ENCODE measurements at regions not wholly inside any gene's neighbourhood (a gene's known extent, or its start where the extent isn't known, plus 50 kb on each side); places are given as distances from the start of the nearest gene placed in this dataset.

DNA sequence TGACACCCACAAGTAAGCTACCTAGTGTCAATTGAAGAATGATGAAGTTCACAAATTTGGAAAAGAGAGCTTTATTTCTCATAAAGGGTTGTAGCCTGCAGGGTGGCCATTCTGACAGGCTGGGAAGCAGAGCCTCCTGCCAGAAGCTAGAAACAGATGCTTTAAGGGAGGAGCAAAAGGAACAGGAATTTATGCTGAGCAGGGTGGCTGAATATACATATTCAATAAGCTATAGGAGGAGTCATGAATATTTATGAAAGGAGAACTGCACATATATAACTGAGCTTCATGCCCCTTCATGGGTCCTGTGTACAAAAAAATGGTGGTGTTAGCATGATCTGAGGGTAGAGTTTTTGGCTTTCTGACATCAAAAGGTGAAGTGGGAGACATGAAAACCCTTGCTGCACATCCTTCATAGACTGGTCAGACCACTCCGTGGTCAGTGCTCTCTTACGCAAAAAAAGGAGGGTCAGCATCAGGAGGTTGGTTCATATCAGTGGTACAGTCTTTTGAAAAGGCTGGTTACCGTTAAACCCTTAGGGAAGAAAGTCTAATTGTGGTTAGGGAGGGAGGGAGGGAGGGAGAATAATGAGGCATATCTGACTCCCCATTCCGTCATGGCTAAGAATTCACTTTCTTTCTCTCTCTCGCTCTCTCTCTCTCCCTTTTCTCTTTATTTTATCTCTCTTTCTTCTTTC lies 121.4 kb downstream of the LUZP4 start:
- TF ChIP-seq, protein P1, sequence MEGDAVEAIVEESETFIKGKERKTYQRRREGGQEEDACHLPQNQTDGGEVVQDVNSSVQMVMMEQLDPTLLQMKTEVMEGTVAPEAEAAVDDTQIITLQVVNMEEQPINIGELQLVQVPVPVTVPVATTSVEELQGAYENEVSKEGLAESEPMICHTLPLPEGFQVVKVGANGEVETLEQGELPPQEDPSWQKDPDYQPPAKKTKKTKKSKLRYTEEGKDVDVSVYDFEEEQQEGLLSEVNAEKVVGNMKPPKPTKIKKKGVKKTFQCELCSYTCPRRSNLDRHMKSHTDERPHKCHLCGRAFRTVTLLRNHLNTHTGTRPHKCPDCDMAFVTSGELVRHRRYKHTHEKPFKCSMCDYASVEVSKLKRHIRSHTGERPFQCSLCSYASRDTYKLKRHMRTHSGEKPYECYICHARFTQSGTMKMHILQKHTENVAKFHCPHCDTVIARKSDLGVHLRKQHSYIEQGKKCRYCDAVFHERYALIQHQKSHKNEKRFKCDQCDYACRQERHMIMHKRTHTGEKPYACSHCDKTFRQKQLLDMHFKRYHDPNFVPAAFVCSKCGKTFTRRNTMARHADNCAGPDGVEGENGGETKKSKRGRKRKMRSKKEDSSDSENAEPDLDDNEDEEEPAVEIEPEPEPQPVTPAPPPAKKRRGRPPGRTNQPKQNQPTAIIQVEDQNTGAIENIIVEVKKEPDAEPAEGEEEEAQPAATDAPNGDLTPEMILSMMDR (IDR thresholded peaks at IDR 0.05): no peak
- no peak for TF ChIP-seq POLR2A (IDR thresholded peaks at IDR 0.05)
- TF ChIP-seq POLR2AphosphoS5 (IDR thresholded peaks at IDR 0.05): no peak
- Histone ChIP-seq H3K9me3 (no peaks in the 10 kb centered on the region), H3K27ac (no peak overlapping the region), H3K4me1 (no peaks in the 10 kb centered on the region), H3K27me3 (peaks cover 0 to 53% of the 10 kb centered on the region in 2 donors), H3K36me3 (no peaks in the 10 kb centered on the region), H3K4me3 (no peak overlapping the region)
- intact Hi-C loops (cut with DNase I; ENCODE audit: low total_unique reads): no loop called here
- DNase-seq (ENCODE audit: low spot score in 2 of 2): no peak

DNA sequence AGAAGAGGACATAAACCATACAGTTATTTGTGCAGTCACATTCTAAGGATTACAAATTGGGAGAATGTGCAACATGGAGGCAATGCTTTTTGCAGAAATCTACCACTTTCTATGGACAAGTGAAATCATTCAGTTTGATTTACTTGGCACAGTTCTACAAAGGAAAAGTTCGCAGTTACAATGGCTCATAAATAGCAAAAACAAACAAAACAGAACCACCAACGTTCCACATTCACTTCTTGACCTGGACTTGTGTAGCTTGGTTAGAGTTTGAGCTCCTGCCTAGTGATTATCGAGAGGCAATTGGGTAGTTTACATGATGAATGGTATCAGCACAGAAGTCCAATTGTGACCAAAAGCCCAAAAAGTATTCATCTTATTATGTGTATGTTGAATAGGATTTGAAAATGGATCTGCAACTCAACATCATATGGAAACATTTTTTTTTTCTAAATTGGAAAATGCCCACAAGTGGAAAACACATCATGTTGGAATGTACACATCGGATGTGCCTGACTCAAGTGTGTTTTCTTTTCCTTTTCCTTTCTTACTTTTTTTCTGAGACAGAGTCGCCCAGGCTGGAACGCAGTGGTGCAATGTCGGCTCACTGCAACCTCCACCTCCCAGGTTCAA lies 123.8 kb downstream of the LUZP4 start:
- H3K27ac ChIP-seq: no peak overlapping the region
- H3K4me1 ChIP-seq: no peaks in the 10 kb centered on the region
- no peak for DNase-seq (ENCODE audit: low spot score in 2 of 2)
- TF ChIP-seq POLR2AphosphoS5 (IDR thresholded peaks at IDR 0.05): no peak
- TF ChIP-seq, protein P1 (IDR thresholded peaks at IDR 0.05): no peak
- TF ChIP-seq POLR2A (IDR thresholded peaks at IDR 0.05): no peak
- H3K4me3 ChIP-seq: no peak overlapping the region
- no peaks in the 10 kb centered on the region for H3K9me3 ChIP-seq
- peaks cover 0 to 67% of the 10 kb centered on the region in 2 donors for H3K27me3 ChIP-seq
- intact Hi-C loops (cut with DNase I; ENCODE audit: low total_unique reads): no loop called here
- H3K36me3 ChIP-seq: no peaks in the 10 kb centered on the region

DNA sequence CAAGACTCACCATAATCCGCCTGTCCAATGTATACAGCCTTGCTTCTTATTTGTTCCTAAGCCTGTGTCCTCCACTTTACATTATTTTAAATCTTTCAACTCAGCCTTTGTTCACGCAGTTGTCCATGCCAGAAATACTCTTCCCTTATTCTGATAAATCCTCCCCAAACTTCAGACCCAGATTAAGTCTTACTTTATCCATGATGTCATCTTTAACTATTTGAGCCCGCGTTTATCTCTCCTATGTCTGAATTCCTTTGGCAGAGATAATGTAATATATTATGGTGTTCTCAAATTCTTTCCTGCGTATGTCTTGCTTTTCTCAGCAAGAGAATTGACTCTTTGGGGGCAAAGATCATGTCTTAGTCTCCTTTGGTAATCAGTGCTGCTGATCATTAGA lies 129.6 kb downstream of the LUZP4 start:
- Histone ChIP-seq H3K27ac (no peak overlapping the region), H3K4me1 (no peaks in the 10 kb centered on the region), H3K9me3 (no peaks in the 10 kb centered on the region), H3K36me3 (no peaks in the 10 kb centered on the region), H3K4me3 (no peak overlapping the region), H3K27me3 (peaks cover 0 to 71% of the 10 kb centered on the region in 2 donors)
- TF ChIP-seq POLR2AphosphoS5 (IDR thresholded peaks at IDR 0.05) (no peak), POLR2A (IDR thresholded peaks at IDR 0.05) (no peak)
- TF ChIP-seq, protein P1 (IDR thresholded peaks at IDR 0.05): no peak
- no peak for DNase-seq (ENCODE audit: low spot score in 2 of 2)
- intact Hi-C loops (cut with DNase I; ENCODE audit: low total_unique reads): no loop called here

DNA sequence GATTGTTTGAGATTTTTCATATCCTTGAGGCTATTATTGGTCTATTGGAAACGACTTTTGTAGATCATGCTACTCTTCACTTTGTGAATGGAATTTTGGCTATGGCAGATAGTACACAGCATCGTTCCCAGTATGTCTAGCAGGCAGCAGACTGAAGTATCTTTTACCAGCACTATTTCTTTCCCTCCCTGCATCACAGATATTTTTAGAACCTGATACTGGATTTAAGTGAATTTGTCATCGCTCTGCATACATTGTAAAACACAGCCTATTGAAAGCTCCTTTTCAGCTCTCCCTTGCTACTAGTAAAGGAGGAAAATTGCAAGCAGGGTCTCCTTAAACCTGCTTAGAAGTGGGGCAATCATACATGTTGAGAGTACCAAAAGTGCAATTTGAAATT lies 133.6 kb downstream of the LUZP4 start:
- H3K4me1 ChIP-seq: no peaks in the 10 kb centered on the region

DNA sequence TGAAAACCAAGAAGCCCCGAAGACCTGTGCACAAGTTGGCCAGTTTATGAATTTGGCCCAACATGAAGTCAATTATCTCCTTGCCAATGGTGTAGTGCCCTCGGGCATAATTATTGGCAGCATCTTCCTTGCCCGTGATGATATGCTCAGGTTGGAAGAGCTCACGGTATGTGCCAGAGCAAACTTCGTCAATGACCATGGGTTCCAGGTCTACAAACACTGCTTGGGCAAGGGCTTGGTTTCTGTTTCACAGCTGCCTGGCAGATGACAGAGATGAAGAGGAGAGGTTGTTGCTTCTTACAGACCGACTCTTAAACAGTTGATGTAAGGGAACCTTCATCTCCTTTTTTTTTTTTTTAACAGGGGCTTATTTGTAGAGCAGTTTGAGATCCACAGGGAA lies 135.6 kb upstream of the PLS3 start:
- peaks cover 0 to 63% of the 10 kb centered on the region in 2 donors for H3K27me3 ChIP-seq
- DNase-seq (ENCODE audit: low spot score in 2 of 2): no peak
- TF ChIP-seq, protein P1 (IDR thresholded peaks at IDR 0.05): no peak
- no peak for TF ChIP-seq POLR2AphosphoS5 (IDR thresholded peaks at IDR 0.05)
- no peak for TF ChIP-seq POLR2A (IDR thresholded peaks at IDR 0.05)
- H3K4me3 ChIP-seq: no peak overlapping the region
- H3K9me3 ChIP-seq: peaks cover 0 to 4% of the 10 kb centered on the region in 2 donors
- no peak overlapping the region for H3K27ac ChIP-seq
- intact Hi-C loops (cut with DNase I; ENCODE audit: low total_unique reads): no loop called here
- no peaks in the 10 kb centered on the region for H3K36me3 ChIP-seq
- H3K4me1 ChIP-seq: no peaks in the 10 kb centered on the region

More for the DNA sequence above, 133.6 kb downstream of the LUZP4 start:
- DNase-seq (ENCODE audit: low spot score in 2 of 2): no peak
- Histone ChIP-seq H3K36me3 (no peaks in the 10 kb centered on the region), H3K4me3 (no peak overlapping the region), H3K27ac (no peak overlapping the region), H3K27me3 (peaks cover 0 to 74% of the 10 kb centered on the region in 2 donors), H3K9me3 (peaks cover 0 to 4% of the 10 kb centered on the region in 2 donors)
- intact Hi-C loops (cut with DNase I; ENCODE audit: low total_unique reads): no loop called here
- TF ChIP-seq POLR2A (IDR thresholded peaks at IDR 0.05): no peak
